ENCODE measurements at regions not wholly inside any gene's neighbourhood (a gene's known extent, or its start where the extent isn't known, plus 50 kb on each side); places are given as distances from the start of the nearest gene placed in this dataset.
"Not testable (repeated sequence)": the region's sequence is repeated elsewhere in the genome, so short reads cannot be mapped to it uniquely, and the experiment has no call there.

DNA sequence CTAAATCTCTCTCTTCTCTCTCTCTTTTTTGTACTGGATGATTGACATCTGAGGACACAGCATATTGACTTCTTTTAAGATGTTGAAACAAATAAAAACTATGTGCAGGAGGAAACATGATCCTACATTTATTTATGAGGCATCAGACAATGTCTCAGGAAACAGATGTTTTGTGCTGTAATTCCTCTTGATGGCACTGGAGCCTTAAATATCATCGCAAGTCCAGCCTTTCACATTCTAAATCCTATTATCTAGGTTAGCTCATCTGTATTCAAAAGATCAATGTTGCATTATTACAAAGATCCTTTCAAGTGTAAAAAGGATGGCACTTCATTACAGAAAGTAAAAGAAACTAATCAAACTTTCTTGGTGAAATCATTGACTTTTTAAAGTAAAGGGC lies 63.9 kb downstream of the MAT2B start:
- H3K4me3 ChIP-seq (ENCODE audit: insufficient read depth, low read depth, low read length), result no peak overlapping the region
- H3K4me1 ChIP-seq (ENCODE audit: control insufficient read depth, insufficient read depth, low read length), result peaks cover 7% of the 10 kb centered on the region
- H3K27ac ChIP-seq (ENCODE audit: insufficient read depth, low read depth, low read length, poor library complexity, severe bottlenecking), result no peak overlapping the region
- H3K9me3 ChIP-seq (ENCODE audit: control insufficient read depth, low read length), result no peaks in the 10 kb centered on the region
- 83 to 100% methylated on average over 1 of the region's 1 CpG for WGBS, 2 experiments
- peaks cover 39% of the 10 kb centered on the region for H3K27me3 ChIP-seq (ENCODE audit: control insufficient read depth, insufficient read depth, low read length, poor library complexity, severe bottlenecking)
- no peaks in the 10 kb centered on the region for H3K36me3 ChIP-seq (ENCODE audit: control insufficient read depth, insufficient read depth, low read length)

DNA sequence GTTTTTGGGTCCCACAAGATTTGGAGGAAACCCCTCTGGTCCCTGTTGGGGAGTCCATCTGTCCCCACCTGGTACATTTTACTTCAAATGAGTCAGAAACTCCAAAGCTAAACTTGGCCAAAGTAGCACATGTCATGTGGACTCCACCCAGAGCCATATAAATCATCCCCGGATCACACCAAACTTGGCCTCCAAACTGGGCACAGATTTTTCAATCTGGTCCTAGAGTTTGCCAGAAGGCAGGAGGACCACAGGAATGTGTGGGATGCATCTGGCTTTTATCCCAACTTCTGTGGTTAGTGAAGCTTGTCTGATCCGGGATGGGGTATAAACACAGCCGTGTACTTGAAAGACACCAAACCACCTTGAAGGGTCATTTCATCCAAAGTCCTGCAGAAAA lies 66.3 kb downstream of the MAT2B start:
- Histone ChIP-seq H3K4me1 (ENCODE audit: control insufficient read depth, insufficient read depth, low read length) (no peaks in the 10 kb centered on the region), H3K27ac (ENCODE audit: insufficient read depth, low read depth, low read length, poor library complexity, severe bottlenecking) (no peak overlapping the region), H3K36me3 (ENCODE audit: control insufficient read depth, insufficient read depth, low read length) (no peaks in the 10 kb centered on the region), H3K27me3 (ENCODE audit: control insufficient read depth, insufficient read depth, low read length, poor library complexity, severe bottlenecking) (peaks cover 17% of the 10 kb centered on the region), H3K9me3 (ENCODE audit: control insufficient read depth, low read length) (no peaks in the 10 kb centered on the region), H3K4me3 (ENCODE audit: insufficient read depth, low read depth, low read length) (no peak overlapping the region)
- WGBS, 2 experiments, result 89 to 97% methylated on average over 3 of the region's 3 CpGs

DNA sequence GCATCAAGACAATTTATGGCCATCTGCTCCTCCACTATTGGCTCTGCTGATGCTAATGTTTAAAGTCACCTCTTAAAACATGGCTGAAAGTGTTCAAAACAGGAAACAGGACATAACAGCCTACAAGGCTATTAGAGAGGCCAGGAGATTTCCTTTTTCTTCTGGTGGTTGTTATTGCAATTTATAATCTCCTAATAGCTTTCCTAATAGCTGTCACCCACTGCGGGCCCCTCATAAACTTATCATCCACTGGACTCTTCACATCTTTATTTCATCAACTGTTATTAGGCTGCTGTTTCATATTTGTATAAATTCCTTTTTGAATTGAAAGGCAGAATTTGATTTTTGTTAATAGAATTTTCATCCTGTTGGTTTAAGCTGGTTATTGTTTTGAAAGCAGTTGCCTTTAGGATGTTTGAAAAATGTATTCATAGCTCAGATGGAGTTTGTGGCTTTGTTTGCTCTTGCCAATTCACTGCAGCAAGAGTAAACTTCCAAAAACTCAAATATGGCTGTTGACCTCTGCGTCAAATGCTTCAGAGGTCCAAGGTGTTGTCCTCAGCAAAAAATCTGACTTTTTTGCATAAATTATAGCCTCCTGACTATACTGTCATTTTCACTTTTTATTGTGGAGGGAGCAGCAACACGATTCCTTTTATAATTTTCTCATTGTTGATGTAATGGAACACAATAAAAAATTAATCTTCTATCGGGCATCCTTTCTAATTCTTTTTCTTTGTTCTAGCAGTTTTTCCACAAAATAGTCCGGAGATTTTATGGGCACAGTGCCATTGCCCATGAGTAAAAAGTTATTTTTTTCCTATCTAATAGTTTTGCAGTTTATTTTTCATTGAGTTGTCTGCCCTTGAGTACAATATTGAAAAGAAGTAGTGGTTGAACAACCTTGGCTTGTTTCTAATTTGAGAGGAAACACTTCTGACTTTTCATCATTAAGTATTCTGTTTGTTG lies 69.3 kb downstream of the MAT2B start:
- Histone ChIP-seq H3K4me1 (ENCODE audit: control insufficient read depth, insufficient read depth, low read length) (no peaks in the 10 kb centered on the region), H3K27ac (ENCODE audit: insufficient read depth, low read depth, low read length, poor library complexity, severe bottlenecking) (no peak overlapping the region), H3K4me3 (ENCODE audit: insufficient read depth, low read depth, low read length) (no peak overlapping the region), H3K36me3 (ENCODE audit: control insufficient read depth, insufficient read depth, low read length) (no peaks in the 10 kb centered on the region), H3K9me3 (ENCODE audit: control insufficient read depth, low read length) (no peaks in the 10 kb centered on the region), H3K27me3 (ENCODE audit: control insufficient read depth, insufficient read depth, low read length, poor library complexity, severe bottlenecking) (no peaks in the 10 kb centered on the region)
- 92 to 95% methylated on average over 3 to 4 of the region's 5 CpGs for WGBS, 2 experiments

DNA sequence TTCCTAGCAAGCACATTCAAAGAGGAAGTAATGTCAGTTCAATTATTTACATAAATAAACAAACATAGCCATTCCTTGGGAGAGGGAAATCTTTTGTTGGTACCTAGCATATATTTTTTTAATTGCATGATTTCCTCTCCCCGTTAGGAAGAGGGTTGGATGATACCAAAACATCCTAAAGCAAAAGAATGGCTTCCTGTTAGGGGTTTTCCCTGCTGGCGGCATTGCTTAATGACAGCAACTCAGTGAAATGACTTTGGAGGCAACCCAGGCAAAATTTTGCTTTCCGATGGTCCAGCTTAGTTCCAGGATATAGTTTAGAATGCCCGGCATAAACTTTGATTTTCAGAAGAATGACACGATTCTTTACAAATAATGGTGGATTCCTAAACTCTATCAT lies 73.2 kb downstream of the MAT2B start:
- no peak overlapping the region for H3K27ac ChIP-seq (ENCODE audit: insufficient read depth, low read depth, low read length, poor library complexity, severe bottlenecking)
- H3K27me3 ChIP-seq (ENCODE audit: control insufficient read depth, insufficient read depth, low read length, poor library complexity, severe bottlenecking), result no peaks in the 10 kb centered on the region
- H3K4me3 ChIP-seq (ENCODE audit: insufficient read depth, low read depth, low read length), result no peak overlapping the region
- no peaks in the 10 kb centered on the region for H3K36me3 ChIP-seq (ENCODE audit: control insufficient read depth, insufficient read depth, low read length)
- H3K9me3 ChIP-seq (ENCODE audit: control insufficient read depth, low read length), result no peaks in the 10 kb centered on the region
- 82 to 91% methylated on average over 5 of the region's 5 CpGs for WGBS, 2 experiments
- no peaks in the 10 kb centered on the region for H3K4me1 ChIP-seq (ENCODE audit: control insufficient read depth, insufficient read depth, low read length)

DNA sequence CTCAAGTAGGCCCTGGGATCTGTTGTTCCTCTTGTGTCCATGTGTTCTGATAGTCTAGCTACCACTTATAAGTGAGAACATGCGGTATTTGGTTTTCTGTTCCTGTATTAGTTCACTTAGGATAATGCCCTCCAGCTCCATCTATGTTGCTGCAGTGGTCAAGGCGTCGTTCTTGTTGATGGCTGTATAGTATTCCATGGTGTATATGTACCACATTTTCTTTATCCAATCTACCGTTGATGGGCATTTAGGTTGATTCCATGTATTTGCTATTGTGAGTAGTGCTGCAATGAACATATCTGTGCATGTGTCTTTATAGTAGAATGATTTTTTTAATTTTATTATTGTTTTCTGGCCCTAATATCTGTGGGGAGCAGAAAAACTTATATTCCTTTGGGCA lies 74.3 kb downstream of the MAT2B start:
- Histone ChIP-seq H3K9me3 (ENCODE audit: control insufficient read depth, low read length) (no peaks in the 10 kb centered on the region), H3K36me3 (ENCODE audit: control insufficient read depth, insufficient read depth, low read length) (no peaks in the 10 kb centered on the region), H3K27ac (ENCODE audit: insufficient read depth, low read depth, low read length, poor library complexity, severe bottlenecking) (no peak overlapping the region), H3K4me1 (ENCODE audit: control insufficient read depth, insufficient read depth, low read length) (no peaks in the 10 kb centered on the region), H3K27me3 (ENCODE audit: control insufficient read depth, insufficient read depth, low read length, poor library complexity, severe bottlenecking) (no peaks in the 10 kb centered on the region), H3K4me3 (ENCODE audit: insufficient read depth, low read depth, low read length) (no peak overlapping the region)
- 91 to 95% methylated on average over 4 of the region's 4 CpGs for WGBS, 2 experiments

DNA sequence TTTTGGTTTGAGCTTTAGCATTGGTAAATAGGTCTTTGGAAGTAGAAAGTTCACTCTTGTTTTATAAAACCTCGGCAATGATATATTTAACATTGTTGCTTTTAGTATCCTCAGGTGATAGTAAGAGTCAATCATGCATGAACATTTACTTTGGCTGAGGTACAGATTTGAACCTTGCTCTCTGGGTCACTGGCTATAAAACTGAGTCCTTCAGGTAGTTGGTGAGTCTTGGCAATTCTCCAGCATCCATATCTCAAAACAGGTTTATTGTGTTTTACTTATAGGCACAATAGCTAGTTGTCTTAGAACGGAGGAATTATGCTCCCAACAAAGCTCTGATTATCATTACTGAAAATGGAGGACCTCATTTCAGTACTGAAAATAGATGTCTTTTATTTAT lies 75.1 kb downstream of the MAT2B start:
- H3K4me3 ChIP-seq (ENCODE audit: insufficient read depth, low read depth, low read length), result no peak overlapping the region
- no peaks in the 10 kb centered on the region for H3K36me3 ChIP-seq (ENCODE audit: control insufficient read depth, insufficient read depth, low read length)
- H3K27ac ChIP-seq (ENCODE audit: insufficient read depth, low read depth, low read length, poor library complexity, severe bottlenecking), result no peak overlapping the region
- no peaks in the 10 kb centered on the region for H3K4me1 ChIP-seq (ENCODE audit: control insufficient read depth, insufficient read depth, low read length)
- WGBS, 2 experiments, result 80 to 98% methylated on average over 2 of the region's 2 CpGs
- H3K9me3 ChIP-seq (ENCODE audit: control insufficient read depth, low read length), result no peaks in the 10 kb centered on the region
- H3K27me3 ChIP-seq (ENCODE audit: control insufficient read depth, insufficient read depth, low read length, poor library complexity, severe bottlenecking), result no peaks in the 10 kb centered on the region

DNA sequence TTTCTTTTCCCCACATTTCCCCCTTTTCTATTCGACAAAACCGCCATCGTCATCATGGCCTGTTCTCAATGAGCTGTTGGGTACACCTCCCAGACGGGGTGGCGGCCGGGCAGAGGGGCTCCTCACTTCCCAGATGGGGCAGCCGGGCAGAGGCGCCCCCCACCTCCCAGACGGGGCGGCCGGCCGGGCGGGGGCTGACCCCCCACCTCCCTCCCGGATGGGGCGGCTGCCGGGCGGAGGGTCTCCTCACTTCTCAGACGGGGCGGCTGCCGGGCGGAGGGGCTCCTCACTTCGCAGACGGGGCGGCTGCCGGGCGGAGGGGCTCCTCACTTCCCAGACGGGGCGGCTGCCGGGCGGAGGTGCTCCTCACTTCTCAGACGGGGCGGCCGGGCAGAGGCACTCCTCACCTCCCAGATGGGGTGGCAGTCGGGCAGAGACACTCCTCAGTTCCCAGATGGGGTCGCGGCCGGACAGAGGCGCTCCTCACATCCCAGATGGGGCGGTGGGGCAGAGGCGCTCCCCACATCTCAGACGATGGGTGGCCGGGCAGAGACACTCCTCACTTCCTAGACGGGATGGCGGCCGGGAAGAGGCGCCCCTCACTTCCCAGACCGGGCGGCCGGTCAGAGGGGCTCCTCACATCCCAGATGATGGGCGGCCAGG lies 78.2 kb downstream of the MAT2B start:
- WGBS, 2 experiments, result 95 to 98% methylated on average over 50 of the region's 50 CpGs
- H3K4me1 ChIP-seq (ENCODE audit: control insufficient read depth, insufficient read depth, low read length); H3K27me3 ChIP-seq (ENCODE audit: control insufficient read depth, insufficient read depth, low read length, poor library complexity, severe bottlenecking); H3K4me3 ChIP-seq (ENCODE audit: insufficient read depth, low read depth, low read length); H3K36me3 ChIP-seq (ENCODE audit: control insufficient read depth, insufficient read depth, low read length); H3K27ac ChIP-seq (ENCODE audit: insufficient read depth, low read depth, low read length, poor library complexity, severe bottlenecking); H3K9me3 ChIP-seq (ENCODE audit: control insufficient read depth, low read length): not testable (repeated sequence)

DNA sequence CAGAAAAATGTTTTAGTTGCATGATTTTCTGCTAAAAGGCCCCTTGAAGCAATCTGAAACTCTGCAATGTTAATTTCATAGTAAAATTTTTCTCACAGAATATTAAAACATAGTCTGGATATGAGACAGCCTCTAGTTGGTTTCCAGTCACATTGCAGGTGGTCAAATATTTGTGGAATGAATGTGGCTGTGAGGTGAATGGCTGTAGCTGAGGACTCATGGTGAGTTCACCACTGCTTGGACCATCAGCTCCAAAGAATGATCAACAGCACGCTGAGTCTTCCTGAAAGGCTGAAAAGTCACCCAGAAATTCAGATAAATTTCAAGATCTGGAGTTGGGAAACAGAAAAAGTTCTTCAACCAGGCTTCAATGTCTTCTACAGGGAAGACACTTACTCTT lies 79.8 kb downstream of the MAT2B start:
- H3K4me1 ChIP-seq (ENCODE audit: control insufficient read depth, insufficient read depth, low read length), result no peaks in the 10 kb centered on the region
- H3K27me3 ChIP-seq (ENCODE audit: control insufficient read depth, insufficient read depth, low read length, poor library complexity, severe bottlenecking), result no peaks in the 10 kb centered on the region
- H3K4me3 ChIP-seq (ENCODE audit: insufficient read depth, low read depth, low read length), result no peak overlapping the region
- H3K9me3 ChIP-seq (ENCODE audit: control insufficient read depth, low read length), result no peaks in the 10 kb centered on the region
- no peak overlapping the region for H3K27ac ChIP-seq (ENCODE audit: insufficient read depth, low read depth, low read length, poor library complexity, severe bottlenecking)
- no peaks in the 10 kb centered on the region for H3K36me3 ChIP-seq (ENCODE audit: control insufficient read depth, insufficient read depth, low read length)
- WGBS, 2 experiments, result 89 to 93% methylated on average over 1 of the region's 1 CpG

DNA sequence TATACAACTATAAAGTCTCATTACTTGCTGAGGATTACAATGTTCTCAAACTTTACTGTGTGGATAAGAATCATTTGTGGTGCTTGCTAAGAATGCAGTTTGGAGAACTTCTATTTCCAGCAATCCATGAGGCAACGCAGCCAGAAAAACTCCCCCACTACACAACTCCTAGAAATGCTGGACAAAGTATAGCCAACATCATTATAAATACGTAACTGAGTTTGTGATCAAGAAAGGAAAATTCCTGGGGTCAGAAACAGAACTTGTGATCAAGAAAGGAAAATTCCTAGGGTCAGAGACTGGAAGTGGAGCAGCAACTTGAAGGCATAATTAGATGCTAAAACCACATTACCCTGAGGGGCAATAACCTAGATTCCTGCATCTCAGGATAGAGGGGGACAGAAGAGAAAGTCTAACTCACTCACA lies 81.1 kb downstream of the MAT2B start:
- Histone ChIP-seq H3K36me3 (ENCODE audit: control insufficient read depth, insufficient read depth, low read length) (no peaks in the 10 kb centered on the region), H3K4me3 (ENCODE audit: insufficient read depth, low read depth, low read length) (no peak overlapping the region), H3K9me3 (ENCODE audit: control insufficient read depth, low read length) (no peaks in the 10 kb centered on the region), H3K27ac (ENCODE audit: insufficient read depth, low read depth, low read length, poor library complexity, severe bottlenecking) (no peak overlapping the region), H3K4me1 (ENCODE audit: control insufficient read depth, insufficient read depth, low read length) (no peaks in the 10 kb centered on the region), H3K27me3 (ENCODE audit: control insufficient read depth, insufficient read depth, low read length, poor library complexity, severe bottlenecking) (no peaks in the 10 kb centered on the region)
- 92 to 100% methylated on average over 1 to 2 of the region's 2 CpGs for WGBS, 2 experiments

DNA sequence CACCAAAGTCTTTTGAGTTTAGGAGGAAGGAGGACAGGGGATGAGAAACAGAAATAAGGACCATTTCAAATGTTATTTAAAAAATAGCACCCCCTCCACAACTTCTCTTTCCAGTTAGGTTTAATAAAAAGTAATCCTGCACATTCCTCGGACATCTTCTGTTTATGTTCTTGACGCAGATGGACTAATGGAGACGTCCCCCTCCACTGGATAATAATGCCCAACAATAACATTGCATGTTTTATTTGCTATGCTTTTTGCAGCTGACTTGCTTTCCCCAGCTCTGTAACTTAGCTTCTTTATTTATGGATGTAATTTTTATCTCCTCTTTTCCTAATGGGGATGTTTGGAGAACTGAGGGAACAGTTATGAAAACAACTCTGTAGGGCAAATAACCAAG lies 89.5 kb downstream of the MAT2B start:
- Histone ChIP-seq H3K9me3 (ENCODE audit: control insufficient read depth, low read length) (no peaks in the 10 kb centered on the region), H3K4me1 (ENCODE audit: control insufficient read depth, insufficient read depth, low read length) (peaks cover 15% of the 10 kb centered on the region), H3K27me3 (ENCODE audit: control insufficient read depth, insufficient read depth, low read length, poor library complexity, severe bottlenecking) (no peaks in the 10 kb centered on the region), H3K27ac (ENCODE audit: insufficient read depth, low read depth, low read length, poor library complexity, severe bottlenecking) (no peak overlapping the region), H3K4me3 (ENCODE audit: insufficient read depth, low read depth, low read length) (no peak overlapping the region), H3K36me3 (ENCODE audit: control insufficient read depth, insufficient read depth, low read length) (no peaks in the 10 kb centered on the region)
- WGBS, 2 experiments, result 96 to 100% methylated on average over 3 of the region's 3 CpGs

Measured in ectodermal cell (in vitro differentiated cells).